ENCODE measurements at regions not wholly inside any gene's neighbourhood (a gene's known extent, or its start where the extent isn't known, plus 50 kb on each side); places are given as distances from the start of the nearest gene placed in this dataset.
"Not testable (repeated sequence)": the region's sequence is repeated elsewhere in the genome, so short reads cannot be mapped to it uniquely, and the experiment has no call there.

DNA sequence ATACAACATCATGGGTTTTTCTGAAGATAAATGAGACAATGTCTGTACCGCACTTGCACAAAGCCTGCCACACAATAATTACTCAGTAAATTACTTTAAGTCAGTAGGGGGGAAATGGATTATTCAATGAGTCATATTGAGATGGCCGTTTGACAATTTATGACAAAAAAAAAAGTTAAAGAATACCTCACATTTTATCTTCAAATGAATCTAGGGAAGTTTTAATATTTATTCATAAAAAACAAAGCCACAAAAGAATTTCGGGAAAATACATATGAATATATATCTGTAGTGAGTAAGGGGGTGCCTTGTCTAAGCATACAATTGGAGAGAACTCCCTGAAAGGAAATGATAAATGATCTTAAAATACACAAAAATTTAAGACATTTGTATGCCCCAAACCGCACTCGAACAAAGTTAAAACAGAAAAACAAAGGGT is 197.0 kb upstream of the SLC7A11 start:
- no peak for DNase-seq (ENCODE audit: low spot score)

DNA sequence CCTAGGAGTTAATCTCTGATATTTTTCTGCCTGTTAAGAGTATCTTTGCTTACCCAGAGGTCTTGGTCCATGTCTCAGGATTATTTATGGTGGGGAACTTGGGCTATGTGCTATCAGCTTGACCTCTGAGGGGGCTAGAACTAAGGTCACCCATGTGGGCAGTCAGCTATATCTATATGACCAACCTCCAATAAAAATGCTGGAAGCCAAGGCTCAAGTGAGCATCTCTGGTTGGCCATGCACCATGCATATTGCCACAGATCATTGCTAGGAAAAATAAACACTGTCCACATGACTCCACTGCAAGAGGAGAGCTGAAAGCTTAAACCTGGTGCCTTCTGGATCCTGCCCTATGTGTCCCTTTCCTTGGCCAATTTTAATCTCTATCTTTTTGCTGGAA is 196.5 kb upstream of the SLC7A11 start:
- DNase-seq (ENCODE audit: low spot score), result no peak

DNA sequence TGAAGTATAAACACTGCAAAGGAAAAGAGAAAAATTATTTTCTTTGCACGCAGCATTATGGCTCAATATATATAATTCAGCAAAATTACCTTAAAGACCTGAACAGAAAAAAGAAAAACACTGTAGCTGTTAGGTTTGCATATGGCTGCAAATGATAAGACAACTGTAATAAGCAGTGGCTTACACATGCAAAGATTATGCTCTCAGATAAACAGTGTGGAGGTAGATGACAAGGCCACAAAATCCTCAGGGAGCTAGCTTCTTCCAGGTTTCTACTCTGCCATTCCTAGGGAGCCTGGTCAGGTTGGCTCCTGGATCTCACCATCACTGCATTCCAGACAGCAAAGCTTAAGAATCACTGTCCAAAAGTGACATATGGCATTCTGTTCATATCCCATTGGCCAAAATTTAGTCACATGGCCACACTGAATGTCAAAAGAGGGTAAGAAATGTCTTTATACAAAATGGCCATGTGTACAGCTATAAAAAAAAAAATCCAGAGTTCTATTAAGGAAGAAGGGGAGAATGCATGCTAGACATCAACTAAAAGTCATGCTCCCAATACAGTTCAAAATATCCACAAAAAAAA is 195.2 kb upstream of the SLC7A11 start:
- DNase-seq (ENCODE audit: low spot score), result no peak

DNA sequence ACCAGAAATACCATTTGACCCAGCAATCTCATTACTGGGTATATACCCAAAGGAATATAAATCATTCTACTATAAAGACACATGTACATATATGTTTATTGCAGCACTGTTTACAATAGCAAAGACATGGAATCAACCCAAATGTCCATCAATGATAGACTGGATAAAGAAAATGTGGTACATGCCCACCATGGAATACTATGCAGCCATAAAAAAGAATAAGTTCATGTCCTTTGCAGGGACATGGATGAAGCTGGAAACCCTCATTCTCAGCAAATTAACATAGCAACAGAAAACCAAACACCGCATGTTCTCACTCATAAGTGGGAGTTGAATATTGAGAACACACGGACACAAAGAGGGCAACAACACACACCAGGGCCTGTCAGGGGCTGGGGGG is 193.6 kb upstream of the SLC7A11 start:
- DNase-seq (ENCODE audit: low spot score), result not testable (repeated sequence)

DNA sequence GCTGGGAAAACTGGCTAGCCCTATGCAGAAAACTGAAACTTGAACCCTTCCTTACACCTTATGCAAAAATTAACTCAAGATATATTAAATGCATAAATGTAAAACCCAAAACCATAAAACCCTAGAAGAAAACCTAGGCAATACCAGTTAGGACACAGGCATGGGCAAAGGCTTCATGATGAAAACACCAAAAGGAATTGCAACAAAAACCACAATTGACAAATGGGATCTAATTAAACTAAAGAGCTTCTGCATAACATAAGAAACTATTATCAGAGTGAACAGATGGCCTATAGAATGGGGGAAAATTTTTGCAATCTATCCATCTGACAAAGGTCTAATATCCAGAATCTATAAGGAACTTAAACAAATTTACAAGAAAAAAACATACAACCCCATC is 192.9 kb upstream of the SLC7A11 start:
- not testable (repeated sequence) for DNase-seq (ENCODE audit: low spot score)

DNA sequence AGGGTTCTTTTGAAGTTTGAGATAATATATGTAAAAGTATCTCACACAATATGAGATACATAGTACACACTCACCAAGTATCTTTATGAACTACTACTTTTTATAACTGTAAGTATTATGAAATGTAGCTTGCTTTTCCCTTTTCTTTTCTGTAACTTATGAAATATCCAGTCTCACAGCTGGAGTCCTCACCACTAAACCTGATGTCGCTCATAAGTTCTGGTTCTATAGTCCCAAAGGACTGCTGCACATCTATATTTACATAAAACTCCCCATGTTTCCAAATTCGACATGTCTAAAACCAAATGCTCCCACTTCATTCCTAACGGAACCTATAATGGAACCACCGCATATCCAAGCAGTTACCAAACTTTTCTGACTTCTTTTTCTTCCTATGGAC is 186.5 kb upstream of the SLC7A11 start:
- no peak for DNase-seq (ENCODE audit: low spot score)

DNA sequence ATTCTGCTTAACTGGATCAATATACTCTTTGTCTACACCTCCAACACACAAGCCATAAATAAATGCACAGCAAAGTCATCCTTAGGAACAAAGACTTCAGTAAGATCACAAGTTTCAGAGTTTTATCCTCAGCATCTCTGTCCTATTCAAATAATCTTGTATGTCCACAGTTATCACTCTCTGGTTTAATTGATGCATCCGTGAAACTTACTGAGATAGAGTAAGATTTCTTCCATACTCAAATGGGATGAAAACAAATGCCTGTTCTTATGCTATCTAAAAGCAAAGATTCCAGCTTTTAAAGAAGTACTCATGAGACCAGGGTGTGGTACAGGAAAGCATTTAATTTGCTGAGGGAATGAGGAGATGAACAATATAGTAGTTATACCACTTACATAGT is 184.6 kb upstream of the SLC7A11 start:
- DNase-seq (ENCODE audit: low spot score), result no peak

DNA sequence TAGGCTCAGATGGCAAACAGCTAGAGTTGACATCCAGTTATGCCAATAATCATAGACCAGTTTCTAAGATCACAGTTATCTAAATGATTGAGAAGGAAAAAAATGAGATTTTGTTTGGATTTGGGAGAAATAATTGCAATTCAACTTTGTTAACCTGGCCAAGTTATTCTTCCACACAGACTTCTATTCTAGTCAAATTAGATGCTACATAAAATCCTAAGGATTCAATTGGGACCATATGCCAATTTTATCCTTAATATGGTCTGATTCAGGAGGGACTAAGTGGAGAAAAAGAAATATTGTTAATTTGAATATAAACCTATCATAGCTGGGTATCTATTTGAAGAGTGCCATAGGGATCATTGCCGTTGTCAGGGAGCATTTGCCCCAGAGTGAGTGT is 178.3 kb upstream of the SLC7A11 start:
- no peak for DNase-seq (ENCODE audit: low spot score)

DNA sequence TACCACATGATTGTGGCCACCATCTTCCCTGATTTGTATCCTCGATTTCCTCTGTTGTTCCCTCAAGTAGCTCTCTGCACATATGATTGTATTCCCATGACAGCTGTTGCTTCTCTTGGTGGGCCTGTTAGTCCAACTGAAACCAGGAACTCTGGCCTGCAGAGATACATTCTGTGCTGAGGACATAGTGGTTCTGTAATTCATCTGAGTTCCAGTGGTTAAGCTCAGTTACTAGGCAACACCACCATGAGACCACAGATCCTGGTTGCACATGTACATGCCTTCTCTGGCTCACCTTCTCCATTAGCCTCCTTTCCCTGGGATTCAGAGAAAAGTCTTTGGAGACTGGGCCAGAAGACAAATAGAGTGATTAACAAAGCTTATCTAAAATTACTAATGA is 172.1 kb upstream of the SLC7A11 start:
- DNase-seq (ENCODE audit: low spot score), result no peak

DNA sequence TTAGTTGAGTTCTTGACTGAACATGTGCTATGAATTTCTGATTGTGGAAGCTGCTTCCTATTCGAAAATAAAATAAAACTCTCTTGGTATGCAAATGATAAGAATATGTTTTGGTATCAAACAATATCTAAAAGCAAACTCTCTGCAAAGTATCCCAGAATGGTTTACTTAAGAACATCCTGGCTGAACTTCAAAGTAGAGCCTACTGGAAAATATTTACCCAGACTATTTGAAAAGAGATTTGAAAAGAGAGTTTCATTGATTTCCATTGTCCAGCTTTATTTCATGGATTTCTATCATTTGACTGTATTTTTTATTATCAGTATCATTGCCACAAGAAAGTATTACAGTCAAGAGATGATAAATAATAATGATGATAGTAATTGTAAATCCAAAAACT is 171.1 kb upstream of the SLC7A11 start:
- DNase-seq (ENCODE audit: low spot score), result no peak

DNA sequence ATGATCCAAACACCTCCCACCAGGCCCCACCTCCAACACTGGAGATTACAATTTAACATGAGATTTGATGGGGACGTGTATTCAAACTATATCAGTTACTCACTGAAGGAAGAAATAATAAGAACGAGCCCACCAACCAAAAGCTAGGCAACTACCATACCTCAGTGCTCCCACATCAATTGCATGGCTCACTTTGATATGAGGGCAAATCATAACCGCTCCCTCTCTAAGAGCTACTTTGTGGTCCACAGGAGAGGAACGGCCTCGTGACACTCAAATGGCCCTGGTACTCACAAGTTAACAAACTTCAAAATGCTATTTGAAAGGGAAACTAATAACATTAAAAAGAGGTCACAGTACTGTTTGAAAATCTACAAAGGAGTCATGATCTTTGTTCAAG is 170.7 kb upstream of the SLC7A11 start:
- no peak for DNase-seq (ENCODE audit: low spot score)

DNA sequence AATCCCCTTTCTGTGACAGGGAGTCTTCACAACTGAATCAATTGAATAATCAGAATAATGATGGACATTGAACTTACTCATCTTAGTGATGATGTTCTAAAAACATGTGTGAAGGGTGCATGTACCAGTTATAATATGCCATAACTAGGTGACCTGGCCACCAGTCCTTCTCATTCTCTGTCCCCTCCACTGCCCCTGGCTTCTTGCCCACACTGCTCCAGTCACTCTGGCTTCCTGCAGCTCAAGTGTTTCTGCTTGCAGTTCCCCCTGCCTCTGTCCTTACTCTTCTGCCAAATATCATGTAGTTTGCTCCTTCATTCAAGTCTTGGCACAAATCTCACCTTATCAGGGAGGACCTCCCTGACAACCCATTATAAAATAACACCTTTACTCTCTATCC is 168.1 kb upstream of the SLC7A11 start:
- no peak for DNase-seq (ENCODE audit: low spot score)

DNA sequence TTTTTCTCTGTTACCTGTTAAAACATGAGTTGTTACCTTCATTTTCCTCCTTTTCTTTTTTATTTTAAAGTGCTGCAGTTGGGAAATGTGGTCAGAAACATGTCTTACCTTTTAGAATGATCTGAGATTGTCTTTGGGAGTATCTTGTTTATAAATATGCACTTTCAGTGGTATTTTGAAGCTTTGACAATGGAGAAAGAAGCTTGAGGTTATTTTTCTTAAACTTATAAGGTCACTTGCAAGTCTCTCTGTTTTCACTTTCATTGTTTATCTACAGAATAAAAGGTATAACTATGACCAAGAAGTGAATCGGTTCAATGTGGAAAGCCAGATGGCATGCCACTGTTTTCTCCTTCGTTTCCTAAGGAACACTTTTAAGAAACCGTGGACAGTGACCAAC is 167.5 kb upstream of the SLC7A11 start:
- DNase-seq (ENCODE audit: low spot score), result no peak

DNA sequence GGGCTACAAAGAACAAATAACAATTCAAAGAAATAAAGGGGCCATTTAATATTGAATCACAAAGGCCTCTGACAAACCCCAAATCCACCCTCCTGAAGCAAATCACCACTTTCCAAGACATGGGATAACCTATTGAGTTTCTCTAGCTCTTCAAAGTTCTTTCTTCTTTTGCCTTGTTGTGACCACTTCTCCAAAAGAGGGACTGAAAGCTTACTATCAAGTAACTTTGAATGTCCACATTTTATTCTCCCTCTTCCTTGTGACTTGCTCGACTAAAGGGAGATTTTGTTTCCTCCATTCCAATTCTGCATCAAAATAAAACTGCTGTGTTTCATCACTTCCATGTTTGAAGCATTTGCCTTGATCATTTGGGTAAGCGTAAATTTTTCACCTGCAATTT is 166.6 kb upstream of the SLC7A11 start:
- DNase-seq (ENCODE audit: low spot score), result no peak

DNA sequence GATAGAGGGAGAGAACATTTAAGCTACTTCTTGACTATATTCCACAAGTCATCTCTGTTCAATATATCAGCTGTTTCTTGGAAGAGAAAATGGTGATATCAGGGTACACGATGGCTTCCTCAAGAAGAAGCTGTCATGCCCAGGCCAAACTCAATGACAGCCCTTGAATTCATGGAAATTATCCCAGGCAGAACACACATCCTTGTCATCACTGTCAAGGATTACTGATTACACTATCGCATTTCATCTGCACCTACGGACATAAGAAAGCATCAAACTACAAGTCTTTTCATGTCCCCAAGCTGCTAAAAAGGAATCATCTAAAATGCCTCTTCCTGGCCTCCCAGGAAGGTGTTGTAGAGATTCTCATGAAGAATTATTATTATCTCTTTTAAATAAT is 165.2 kb upstream of the SLC7A11 start:
- no peak for DNase-seq (ENCODE audit: low spot score)

DNA sequence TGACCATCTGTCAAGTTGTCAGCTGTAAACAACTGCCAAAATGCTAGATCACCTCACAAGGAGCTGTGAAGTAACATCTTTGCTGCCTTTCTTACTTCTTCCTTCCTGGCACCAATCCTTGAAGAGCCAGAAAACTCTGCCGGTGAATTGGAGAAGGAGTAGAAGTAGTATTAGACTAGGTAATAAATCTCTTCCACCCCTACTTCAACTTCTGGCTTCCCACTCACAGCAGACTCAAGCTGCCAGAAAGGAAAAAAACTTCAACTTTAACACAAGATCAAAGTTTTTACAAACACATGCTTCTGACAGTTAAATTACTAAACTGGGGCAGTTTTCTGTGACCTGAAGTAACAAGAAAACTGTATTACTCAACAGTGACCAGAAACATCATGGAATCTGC is 164.7 kb upstream of the SLC7A11 start:
- no peak for DNase-seq (ENCODE audit: low spot score)

DNA sequence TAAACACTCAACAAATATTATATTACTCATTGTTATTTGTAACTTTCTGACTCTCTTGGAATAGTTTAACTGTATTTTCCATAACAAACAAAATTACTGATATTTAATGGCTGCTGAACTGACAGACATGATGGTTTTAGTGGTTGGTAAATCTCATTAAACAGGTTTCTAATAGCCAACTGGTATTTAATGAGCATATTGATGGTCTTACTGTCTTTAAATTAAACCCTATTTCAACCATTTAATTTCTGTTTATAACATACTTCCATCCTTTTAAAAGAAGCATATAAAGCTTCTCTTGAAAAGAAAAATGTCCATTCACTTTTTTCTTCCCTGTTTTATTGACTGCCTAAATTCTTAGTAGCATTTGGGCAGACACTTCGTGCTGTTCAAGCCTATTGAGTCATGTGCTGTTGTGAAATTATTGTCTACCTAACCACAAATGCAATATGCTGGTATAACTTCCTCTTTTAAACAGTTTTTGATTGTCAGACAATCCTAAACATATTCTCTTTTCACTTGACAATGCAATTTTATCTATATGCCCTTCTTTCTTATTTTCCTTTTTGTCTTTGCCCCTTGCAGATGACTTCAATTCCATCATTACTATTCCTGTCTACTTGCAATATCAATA is 163.9 kb upstream of the SLC7A11 start:
- DNase-seq (ENCODE audit: low spot score), result no peak

DNA sequence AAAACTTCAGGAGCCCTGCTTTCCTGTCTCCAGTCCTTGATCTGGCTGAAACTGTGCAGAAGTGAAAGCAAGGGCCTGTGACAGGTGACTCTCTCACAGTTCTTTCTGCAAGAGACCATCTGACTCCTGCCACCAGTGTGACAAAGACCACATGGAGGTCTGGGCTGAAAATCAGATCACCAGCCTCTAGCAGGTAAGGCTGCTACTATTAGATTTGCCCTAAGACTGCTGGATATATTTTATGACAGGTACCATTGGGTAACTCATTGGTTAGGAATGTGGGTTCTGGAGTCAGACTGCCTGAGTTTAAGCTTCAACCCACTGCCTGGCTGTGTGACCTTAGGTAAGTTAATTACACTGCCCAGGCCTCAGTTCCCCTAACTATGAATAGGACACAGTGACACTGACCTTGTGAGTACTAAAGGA is 163.3 kb upstream of the SLC7A11 start:
- DNase-seq (ENCODE audit: low spot score), result no peak

DNA sequence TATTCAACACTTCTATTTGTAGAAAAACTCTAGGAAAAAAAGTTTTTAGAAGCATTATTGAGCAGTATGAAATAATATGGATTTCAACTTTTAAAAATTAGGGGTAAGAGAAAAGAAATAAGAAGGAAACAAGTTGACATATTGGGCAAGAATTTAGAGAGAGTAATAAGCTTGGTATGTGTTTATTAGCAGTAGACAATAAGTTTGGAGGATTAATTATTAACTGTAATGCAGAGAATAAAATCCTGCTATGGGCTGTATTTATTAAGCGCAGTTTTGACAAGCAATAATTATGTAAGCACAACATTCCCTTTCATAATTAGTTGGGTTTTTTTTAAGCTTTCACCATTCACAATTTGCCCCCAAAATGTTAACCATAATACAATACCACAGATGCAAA is 162.7 kb upstream of the SLC7A11 start:
- no peak for DNase-seq (ENCODE audit: low spot score)

DNA sequence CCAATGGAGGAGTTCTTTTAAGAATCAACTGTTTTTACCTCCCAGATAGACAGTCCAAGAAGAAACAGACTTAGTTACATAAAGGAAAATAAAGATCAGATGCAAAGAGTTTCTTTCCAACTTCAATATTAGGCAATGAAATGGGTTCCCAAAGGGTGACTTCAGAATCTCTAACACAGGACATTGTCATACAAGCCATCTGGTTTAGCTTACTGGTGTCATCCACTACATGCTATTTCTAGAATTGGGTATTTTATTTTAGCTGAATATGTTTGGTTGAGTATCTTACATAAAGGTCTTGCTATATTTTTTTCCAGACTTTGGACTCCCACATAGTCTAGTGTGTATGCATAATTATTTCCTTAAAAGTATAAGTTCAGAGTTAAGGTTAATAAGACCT is 162.1 kb upstream of the SLC7A11 start:
- no peak for DNase-seq (ENCODE audit: low spot score)

DNA sequence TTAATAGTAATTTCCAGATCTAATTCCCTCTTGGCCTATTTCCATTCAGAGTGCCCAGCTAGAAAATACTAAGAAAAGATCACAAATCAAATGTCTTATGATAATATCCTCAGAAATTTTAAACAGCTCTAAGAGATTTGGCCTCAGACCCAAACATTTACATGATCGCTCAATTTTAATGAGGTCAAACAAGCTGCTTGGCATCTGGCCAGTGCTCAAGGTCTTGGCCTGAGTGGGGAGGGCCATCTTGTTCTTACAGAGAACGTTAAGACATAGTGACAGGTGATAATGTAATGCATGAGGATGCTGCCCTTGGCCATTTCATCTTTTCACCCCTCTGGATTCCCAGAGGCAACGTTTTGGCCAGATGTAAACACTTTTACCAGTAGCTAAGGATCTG is 159.2 kb upstream of the SLC7A11 start:
- no peak for DNase-seq (ENCODE audit: low spot score)

DNA sequence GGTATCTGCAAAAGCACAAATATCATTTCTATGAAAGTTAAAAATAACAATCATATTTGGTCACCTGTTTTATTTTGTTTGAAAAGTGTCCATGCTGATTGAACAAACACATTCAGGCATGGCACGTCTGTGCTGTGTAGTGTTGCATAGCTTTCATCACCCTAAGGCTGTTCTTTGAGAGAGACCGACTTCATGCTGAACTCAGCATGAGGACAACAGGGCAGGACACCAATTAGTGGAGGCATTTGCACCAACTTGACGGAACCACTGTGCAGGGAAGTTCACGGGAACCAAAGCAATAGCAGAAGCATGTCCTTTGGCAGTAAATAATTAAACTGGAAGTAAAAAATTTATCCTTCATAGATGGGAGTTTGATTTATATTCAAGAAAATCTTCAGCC is 158.4 kb upstream of the SLC7A11 start:
- DNase-seq (ENCODE audit: low spot score), result no peak

DNA sequence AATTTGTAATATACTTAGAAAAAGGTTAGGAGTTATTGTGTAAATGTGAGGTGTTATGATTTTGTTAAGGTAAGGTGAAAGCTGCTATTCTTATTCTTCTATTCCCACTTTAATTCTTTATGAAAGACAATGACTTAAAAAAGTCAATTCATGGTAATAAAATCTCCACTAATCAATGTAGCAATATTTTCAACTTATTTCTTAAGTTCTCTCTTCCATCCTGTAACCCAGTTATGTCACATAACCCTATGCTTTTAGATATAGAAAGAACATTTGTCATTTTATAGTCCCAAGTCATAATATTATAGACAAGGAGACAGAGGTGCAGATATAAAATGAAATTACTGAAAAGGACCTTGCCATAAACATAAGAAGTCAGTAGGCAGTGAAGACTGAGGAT is 157.9 kb upstream of the SLC7A11 start:
- no peak for DNase-seq (ENCODE audit: low spot score)

DNA sequence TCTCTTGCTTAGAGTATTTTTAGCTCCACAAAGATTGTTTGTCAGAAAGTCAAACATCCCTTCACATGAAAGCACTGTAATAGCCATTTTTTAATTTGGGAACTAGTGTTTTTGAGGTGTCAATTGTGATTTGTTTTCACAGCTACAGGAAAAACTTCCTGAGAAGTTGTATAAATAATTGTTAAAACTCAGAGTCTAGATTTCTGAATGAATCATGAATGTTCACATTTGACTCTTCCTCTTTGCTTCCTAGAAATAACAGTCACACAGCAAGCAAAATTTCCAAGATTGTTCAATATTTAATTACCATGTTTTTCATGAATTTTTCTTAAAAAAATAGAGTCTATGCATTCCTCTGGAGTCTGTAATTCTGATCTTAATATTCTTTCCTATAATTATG is 156.9 kb upstream of the SLC7A11 start:
- no peak for DNase-seq (ENCODE audit: low spot score)

Measured in mucosa of gallbladder (tissue), 1 donor.